Keratinocyte (primary cell): ENCODE measurements at regions not wholly inside any gene's neighbourhood (a gene's known extent, or its start where the extent isn't known, plus 50 kb on each side); places are given as distances from the start of the nearest gene placed in this dataset.

Experiments used
- DNase-seq: peaks from one replicate; pipeline ENCODE4 v3.0.0-alpha.2; 2011; ENCODE audit warnings: low read depth, missing footprints, low spot score
- FAIRE-seq: peaks from 2 replicates; lab custom pipeline; 2011; peaks lifted over from hg19 to GRCh38; lab: Jason Lieb, UNC
- H2AFZ ChIP-seq: 2 replicates; pipeline ENCODE4 v1.6.0; 2012; ENCODE audit warnings: low read length, control low read depth, inconsistent platforms; ENCODE audit not compliant: control insufficient read depth
- H3K27ac ChIP-seq: 2 replicates; pipeline ENCODE4 v1.5.1; 2011; ENCODE audit warnings: low read length; ENCODE audit not compliant: control insufficient read depth, insufficient read depth
- H3K27me3 ChIP-seq: 3 replicates; pipeline ENCODE4 v1.6.0; 2011; ENCODE audit warnings: low read length; ENCODE audit not compliant: control insufficient read depth, insufficient read depth; ENCODE audit errors: extremely low read depth
- H3K36me3 ChIP-seq, 2 experiments: 2 replicates in 1 of 2; 3 replicates in 1 of 2; pipeline ENCODE4 v1.5.1; 2011; ENCODE audit warnings: low read length in 2 of 2, mild to moderate bottlenecking in 1 of 2; ENCODE audit not compliant: control insufficient read depth in 2 of 2, insufficient read depth in 2 of 2; ENCODE audit errors: extremely low read depth in 1 of 2
- H3K4me1 ChIP-seq: 3 replicates; pipeline ENCODE4 v1.5.1; 2011; ENCODE audit warnings: low read length; ENCODE audit not compliant: control insufficient read depth, insufficient read depth; ENCODE audit errors: extremely low read depth
- H3K4me2 ChIP-seq: 3 replicates; pipeline ENCODE4 v1.6.0; 2011; ENCODE audit warnings: low read depth, low read length; ENCODE audit not compliant: control insufficient read depth, insufficient read depth; ENCODE audit errors: extremely low read depth
- H3K4me3 ChIP-seq, 3 experiments: fragments of 200-600 bp in 1 of 3; sonication (generic) in 1 of 3; 2 replicates in 2 of 3; 3 replicates in 1 of 3; pipeline ENCODE4 v1.5.1; 2011 to 2016; ENCODE audit warnings: low read length in 3 of 3, mild to moderate bottlenecking in 3 of 3, control low read depth in 2 of 3, inconsistent platforms in 1 of 3, low read depth in 1 of 3, mixed read lengths in 1 of 3, mixed run types in 1 of 3, moderate library complexity in 1 of 3; ENCODE audit not compliant: control insufficient read depth in 2 of 3, insufficient read depth in 2 of 3; ENCODE audit errors: extremely low read depth in 1 of 3
- H3K79me2 ChIP-seq: 2 replicates; pipeline ENCODE4 v1.6.0; 2012; ENCODE audit warnings: low read length; ENCODE audit not compliant: control insufficient read depth, insufficient read depth
- H3K9ac ChIP-seq: 3 replicates; pipeline ENCODE4 v1.6.0; 2011; ENCODE audit warnings: low read length; ENCODE audit not compliant: control insufficient read depth, insufficient read depth; ENCODE audit errors: extremely low read depth
- H3K9me1 ChIP-seq: 3 replicates; pipeline ENCODE4 v1.6.0; 2011; ENCODE audit warnings: low read length; ENCODE audit not compliant: control insufficient read depth, insufficient read depth; ENCODE audit errors: extremely low read depth
- H3K9me3 ChIP-seq: 2 replicates; pipeline ENCODE4 v1.5.1; 2012; ENCODE audit warnings: low read depth, low read length; ENCODE audit not compliant: control insufficient read depth
- H4K20me1 ChIP-seq: 3 replicates; pipeline ENCODE4 v1.6.0; 2011; ENCODE audit warnings: low read length; ENCODE audit not compliant: control insufficient read depth, insufficient read depth; ENCODE audit errors: extremely low read depth
- CTCF ChIP-seq, 3 experiments: IDR thresholded peaks in 1 of 3; conservative IDR thresholded peaks in 1 of 3; optimal IDR thresholded peaks in 1 of 3; 2 replicates in 2 of 3; 3 replicates in 1 of 3; pipeline versions ENCODE3 to v1.5.1; 2011; ENCODE audit warnings: low read length in 3 of 3, mild to moderate bottlenecking in 3 of 3, moderate library complexity in 2 of 3, control low read depth in 1 of 3, inconsistent platforms in 1 of 3; ENCODE audit not compliant: insufficient read depth in 2 of 3; ENCODE audit errors: extremely low read depth in 1 of 3
- EZH2 ChIP-seq: IDR thresholded peaks from one replicate; pipeline ENCODE4 v1.6.1; 2012; ENCODE audit warnings: inconsistent platforms, mild to moderate bottlenecking, low read length, moderate library complexity
- dilution Hi-C: fragments of 300-500 bp; cut with MboI; formaldehyde crosslinking; loops from one replicate; pipeline ENCODE4 v1.7.0; 2020; ENCODE audit warnings: low sequenced_read_pairs; ENCODE audit not compliant: extremely low pct_ligation_motif_present

GRCh38 chr12:33678221-33678964 lies 238.8 kb upstream of the SYT10 start:
- H3K27me3 ChIP-seq, result no peaks in the 10 kb centered on the region
- no peak overlapping the region for H3K27ac ChIP-seq
- TF ChIP-seq EZH2 (no peak), CTCF (optimal IDR thresholded peaks at IDR 0.05 in 1 of 3, IDR thresholded peaks at IDR 0.05 in 1 of 3, conservative IDR thresholded peaks at IDR 0.05 in 1 of 3; ENCODE audit: extremely low read depth in 1 of 3, insufficient read depth in 2 of 3, low read length in 3 of 3) (no peak)
- H3K9me3 ChIP-seq, result no peaks in the 10 kb centered on the region
- no peak overlapping the region for H3K9ac ChIP-seq
- dilution Hi-C loops, result no loop called here
- H3K4me2 ChIP-seq, result no peak overlapping the region
- no peaks in the 10 kb centered on the region for H3K36me3 ChIP-seq
- H3K4me1 ChIP-seq, result no peaks in the 10 kb centered on the region
- no peaks in the 10 kb centered on the region for H3K79me2 ChIP-seq
- no peaks in the 10 kb centered on the region for H4K20me1 ChIP-seq
- H3K9me1 ChIP-seq, result no peaks in the 10 kb centered on the region
- DNase-seq (no peak), FAIRE-seq (no peak)
- no peak overlapping the region for H2AFZ ChIP-seq
- no peak overlapping the region for H3K4me3 ChIP-seq

- Histone ChIP-seq H3K27ac (no peak overlapping the region), H3K79me2 (no peaks in the 10 kb centered on the region), H4K20me1 (no peaks in the 10 kb centered on the region), H3K4me1 (no peaks in the 10 kb centered on the region), H3K9ac (no peak overlapping the region), H3K9me1 (no peaks in the 10 kb centered on the region), H3K9me3 (no peaks in the 10 kb centered on the region), H3K36me3 (no peaks in the 10 kb centered on the region), H3K4me3 (no peak overlapping the region), H3K4me2 (no peak overlapping the region), H2AFZ (no peak overlapping the region), H3K27me3 (no peaks in the 10 kb centered on the region)
- DNase-seq, result no peak
- dilution Hi-C loops, result no loop called here
- no peak for TF ChIP-seq CTCF (optimal IDR thresholded peaks at IDR 0.05 in 1 of 3, IDR thresholded peaks at IDR 0.05 in 1 of 3, conservative IDR thresholded peaks at IDR 0.05 in 1 of 3; ENCODE audit: extremely low read depth in 1 of 3, insufficient read depth in 2 of 3, low read length in 3 of 3)
- no peak for TF ChIP-seq EZH2
- no peak for FAIRE-seq
These were observed 250.9 kb upstream of the SYT10 start for GRCh38 chr12:33690562-33690961.
